Heart left ventricle (tissue), 16 donors: ENCODE measurements at regions not wholly inside any gene's neighbourhood (a gene's known extent, or its start where the extent isn't known, plus 50 kb on each side); places are given as distances from the start of the nearest gene placed in this dataset.

ENCODE experiments used
- ATAC-seq, 4 donors: fragments of 200-7000 bp; cut with Tn5 transposase; one replicate each; pipeline ENCODE4 v1.9.1; 2020 to 2022; ENCODE audit warnings: moderate library complexity in 4 of 4, mild to moderate bottlenecking in 3 of 4, moderate number of reproducible peaks in 1 of 4
- DNase-seq, 5 donors: peaks; one replicate each; pipeline ENCODE4 v3.0.0-alpha.2; 2020
- H3K27ac ChIP-seq, 12 donors: fragments of 200-600 bp; sonication (generic) in 4 of 12; one replicate each; pipeline versions ENCODE4 v1.5.0 to v1.8.0; 2016 to 2022; ENCODE audit warnings: mild to moderate bottlenecking in 2 of 12
- H3K27me3 ChIP-seq, 9 donors: fragments of 200-600 bp; sonication (generic) in 2 of 9; one replicate each; pipeline versions ENCODE4 v1.5.1 to v1.8.0; 2016 to 2022; ENCODE audit warnings: mild to moderate bottlenecking in 3 of 9
- H3K36me3 ChIP-seq, 9 donors: fragments of 200-600 bp; sonication (generic) in 2 of 9; one replicate each; pipeline versions ENCODE4 v1.5.0 to v1.8.0; 2018 to 2022; ENCODE audit warnings: mild to moderate bottlenecking in 2 of 9
- H3K4me1 ChIP-seq, 12 donors: fragments of 200-600 bp; sonication (generic) in 4 of 12; one replicate each; pipeline versions ENCODE4 v1.5.0 to v1.8.0; 2016 to 2022; ENCODE audit warnings: mild to moderate bottlenecking in 3 of 12
- H3K4me3 ChIP-seq, 12 donors: fragments of 200-600 bp; sonication (generic) in 4 of 12; one replicate each; pipeline versions ENCODE4 v1.5.0 to v1.8.0; 2017 to 2022; ENCODE audit warnings: mild to moderate bottlenecking in 9 of 12, moderate library complexity in 4 of 12
- H3K9me3 ChIP-seq, 12 donors: fragments of 200-600 bp; sonication (generic) in 4 of 12; one replicate each; pipeline versions ENCODE4 v1.5.0 to v1.8.0; 2016 to 2022; ENCODE audit warnings: mild to moderate bottlenecking in 1 of 12
- CTCF ChIP-seq, 12 donors: fragments of 200-600 bp; sonication (generic) in 4 of 12; IDR thresholded peaks; one replicate each; pipeline versions ENCODE4 v1.5.0 to v1.8.0; 2018 to 2022; ENCODE audit warnings: antibody characterized with exemption in 12 of 12, mild to moderate bottlenecking in 5 of 12
- POLR2A ChIP-seq, 2 donors: fragments of 450-650 bp; IDR thresholded peaks; one replicate each; pipeline ENCODE4 v1.6.1; 2017; ENCODE audit warnings: antibody characterized with exemption in 2 of 2, mild to moderate bottlenecking in 2 of 2, moderate library complexity in 2 of 2
- WGBS, 4 donors: extraction: QIAGEN DNeasy Blood & Tissue Kit in 2 of 4; methylation state at CpG; one replicate each; pipeline versions ENCODE4 v1.1.5 to v1.1.7; 2013 to 2018; 5-methylcytosine and 5-hydroxymethylcytosine counted together
- intact Hi-C, 10 donors: fragments of 100-400 bp; cut with DNase I; formaldehyde crosslinking; loops; one replicate each; pipeline versions ENCODE4 v1.11.1 to v1.14.2; 2022
- donor health status: ischemic (EF 13 %, LVEDD 7.1; RV severe dilation, severe dysfunction).
- donor health status: healthy with polysubstance abuse.
- donor health status: DM: no; HTN: yes; CAD: no.
- donor health status: DM: no; HTN: no; CAD: no.
- donor health status: ischemic (EF 25% LVEDD 6.9; RV normal size, moderate dysfunction).
- donor health status: ischemic (EF 25% LVEDD 5.7; RV mildly dilated, moderate dysfunction).
- donor health status: healthy.
- donor health status: DM: yes; HTN: yes; CAD: no.
- donor health status: ischemic (EF 35%, LVEDD 5.7; RV mildly dilated, moderate dysfunction).
- donor health status: nonischemic (EF 11% LVEDD 7.7; RV severe dilation, severe dysfunction).
- donor health status: DM: yes; HTN: yes; CAD: no.
- donor health status: PGD.
- donor health status: ischemic (EF 29% LVEDD 5.4; RV normal size, mild dysfunction).
- donor health status: nonischemic (EF 23%, LVEDD 6.1; RV moderate dilation, normal function).

DNA sequence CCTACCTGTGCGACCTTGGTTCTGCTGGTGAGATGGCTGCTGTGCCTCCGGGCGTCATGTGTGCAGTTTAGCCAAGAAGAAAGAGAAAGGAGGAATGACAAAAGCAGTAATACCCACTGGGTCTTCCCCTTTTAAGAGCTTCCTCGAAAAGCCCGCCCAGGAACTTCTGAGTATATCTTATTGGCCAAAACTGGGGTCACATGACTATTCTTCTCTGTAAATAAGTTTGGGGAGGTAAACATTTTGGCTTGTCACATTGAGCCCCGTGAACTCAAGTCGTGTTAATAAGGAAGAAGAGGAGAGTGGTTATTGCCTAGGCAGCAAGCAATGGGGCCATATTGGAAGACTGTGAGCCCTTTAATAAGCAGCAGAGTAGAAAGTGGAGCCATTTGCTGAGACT is 130.4 kb upstream of the ECI2 start:
- intact Hi-C loops = no loop called here
- ATAC-seq (no peak), DNase-seq (no peak)
- no peaks in the 10 kb centered on the region for H3K27me3 ChIP-seq
- no peak overlapping the region for H3K27ac ChIP-seq
- H3K9me3 ChIP-seq = no peaks in the 10 kb centered on the region
- H3K4me1 ChIP-seq = no peaks in the 10 kb centered on the region
- TF ChIP-seq CTCF (IDR thresholded peaks at IDR 0.05) = no peak
- no peaks in the 10 kb centered on the region for H3K36me3 ChIP-seq
- no peak overlapping the region for H3K4me3 ChIP-seq
- WGBS, 4 donors = 90 to 93% (median 92%) methylated on average over 7 of the region's 7 CpGs

DNA sequence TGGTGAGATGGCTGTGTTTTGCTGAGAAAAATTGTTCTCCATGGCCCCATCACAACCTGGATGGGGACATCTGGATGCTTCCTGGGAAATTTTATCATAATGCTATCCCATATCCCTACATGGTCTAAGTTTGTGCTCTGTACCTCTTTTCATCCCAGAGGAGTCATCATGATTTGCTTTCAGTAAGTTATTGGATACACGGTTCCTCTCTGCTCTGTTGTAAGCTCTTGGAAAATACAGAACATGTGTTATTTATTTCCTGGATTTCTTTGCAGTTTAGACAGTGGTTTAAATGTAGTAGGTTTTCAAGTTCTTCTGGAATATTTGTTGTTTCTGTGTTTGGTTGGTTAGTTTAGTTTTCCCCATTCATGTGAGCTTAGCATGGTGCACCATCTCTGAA is 129.2 kb upstream of the ECI2 start:
- DNase-seq (no peak), ATAC-seq (no peak)
- no peaks in the 10 kb centered on the region for H3K27me3 ChIP-seq
- H3K36me3 ChIP-seq = no peaks in the 10 kb centered on the region
- no peak overlapping the region for H3K4me3 ChIP-seq
- H3K4me1 ChIP-seq = no peaks in the 10 kb centered on the region
- no peak overlapping the region for H3K27ac ChIP-seq
- TF ChIP-seq CTCF (IDR thresholded peaks at IDR 0.05) (no peak), POLR2A (IDR thresholded peaks at IDR 0.05) (no peak)
- intact Hi-C loops = no loop called here
- H3K9me3 ChIP-seq = no peaks in the 10 kb centered on the region
- WGBS, 4 donors = 69 to 86% (median 78%) methylated on average over 1 of the region's 1 CpG

- ATAC-seq = no peak
Observed at GRCh38 chr6:4264081-4264480, 128.7 kb upstream of the ECI2 start.

GRCh38 chr6:4262526-4262925 is 127.2 kb upstream of the ECI2 start:
- TF ChIP-seq POLR2A (IDR thresholded peaks at IDR 0.05) (no peak), CTCF (IDR thresholded peaks at IDR 0.05) (no peak)
- Histone ChIP-seq H3K27ac (no peak overlapping the region), H3K27me3 (no peaks in the 10 kb centered on the region), H3K4me1 (peaks cover 0 to 5% (median 0%) of the 10 kb centered on the region in 12 donors), H3K36me3 (no peaks in the 10 kb centered on the region), H3K4me3 (no peak overlapping the region), H3K9me3 (no peaks in the 10 kb centered on the region)
- intact Hi-C loops = no loop called here
- ATAC-seq (no peak), DNase-seq (no peak)
- 55 to 70% (median 57%) methylated on average over 1 of the region's 1 CpG for WGBS, 4 donors

More at GRCh38 chr6:4264081-4264480, 128.7 kb upstream of the ECI2 start:
- intact Hi-C loops = no loop called here
- no peaks in the 10 kb centered on the region for H3K4me1 ChIP-seq
- H3K9me3 ChIP-seq = no peaks in the 10 kb centered on the region
- TF ChIP-seq POLR2A (IDR thresholded peaks at IDR 0.05) (no peak), CTCF (IDR thresholded peaks at IDR 0.05) (no peak)
- H3K27me3 ChIP-seq = no peaks in the 10 kb centered on the region
- no peaks in the 10 kb centered on the region for H3K36me3 ChIP-seq
- no peak overlapping the region for H3K4me3 ChIP-seq
- no peak for DNase-seq
- no peak overlapping the region for H3K27ac ChIP-seq
- WGBS, 4 donors = 79 to 87% (median 85%) methylated on average over 3 of the region's 3 CpGs
